PC-9 (cell line): ENCODE measurements at regions not wholly inside any gene's neighbourhood (a gene's known extent, or its start where the extent isn't known, plus 50 kb on each side); places are given as distances from the start of the nearest gene placed in this dataset.

Experiments used
- EZH2 ChIP-seq: fragments of 200-600 bp; sonication (generic); IDR thresholded peaks from 2 replicates; pipeline ENCODE4 v1.8.0; 2017; ENCODE audit warnings: antibody characterized with exemption, low read depth
- TF ChIP-seq, protein P1 (sequence below): fragments of 200-600 bp; sonication (generic); conservative IDR thresholded peaks from 2 replicates; pipeline ENCODE4 v1.6.1; 2017; ENCODE audit warnings: mixed run types, antibody characterized with exemption, mild to moderate bottlenecking, moderate library complexity

DNA sequence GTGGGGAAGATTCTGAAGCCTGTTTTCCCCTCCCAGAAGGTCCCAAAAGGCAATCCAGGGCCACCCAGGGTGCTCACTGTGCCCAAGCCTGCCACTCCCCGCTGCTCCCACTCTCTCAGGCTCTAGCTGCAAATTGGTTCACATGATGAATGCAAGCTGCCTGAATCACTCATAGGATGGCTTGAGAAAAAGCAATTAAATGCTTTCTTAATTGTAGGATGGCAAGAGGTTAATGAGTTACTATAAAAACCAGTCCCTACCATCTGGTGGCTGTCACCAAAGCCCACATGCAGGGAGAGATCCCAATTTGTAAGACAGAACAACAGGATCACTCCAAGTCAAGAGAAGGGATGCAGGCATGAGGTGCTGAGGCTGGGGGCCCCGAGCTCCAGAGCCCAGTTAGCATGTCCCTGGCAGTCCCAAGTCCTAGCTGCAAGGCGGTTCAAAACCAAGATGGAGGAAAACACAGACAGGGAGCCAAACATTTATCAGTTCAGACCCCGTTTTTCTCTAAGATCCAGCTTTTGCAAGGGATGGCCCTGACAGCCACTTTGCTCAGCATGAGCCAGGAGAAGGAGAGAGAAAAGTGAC, 207.1 kb downstream of the UACA start:
- TF ChIP-seq, protein P1, sequence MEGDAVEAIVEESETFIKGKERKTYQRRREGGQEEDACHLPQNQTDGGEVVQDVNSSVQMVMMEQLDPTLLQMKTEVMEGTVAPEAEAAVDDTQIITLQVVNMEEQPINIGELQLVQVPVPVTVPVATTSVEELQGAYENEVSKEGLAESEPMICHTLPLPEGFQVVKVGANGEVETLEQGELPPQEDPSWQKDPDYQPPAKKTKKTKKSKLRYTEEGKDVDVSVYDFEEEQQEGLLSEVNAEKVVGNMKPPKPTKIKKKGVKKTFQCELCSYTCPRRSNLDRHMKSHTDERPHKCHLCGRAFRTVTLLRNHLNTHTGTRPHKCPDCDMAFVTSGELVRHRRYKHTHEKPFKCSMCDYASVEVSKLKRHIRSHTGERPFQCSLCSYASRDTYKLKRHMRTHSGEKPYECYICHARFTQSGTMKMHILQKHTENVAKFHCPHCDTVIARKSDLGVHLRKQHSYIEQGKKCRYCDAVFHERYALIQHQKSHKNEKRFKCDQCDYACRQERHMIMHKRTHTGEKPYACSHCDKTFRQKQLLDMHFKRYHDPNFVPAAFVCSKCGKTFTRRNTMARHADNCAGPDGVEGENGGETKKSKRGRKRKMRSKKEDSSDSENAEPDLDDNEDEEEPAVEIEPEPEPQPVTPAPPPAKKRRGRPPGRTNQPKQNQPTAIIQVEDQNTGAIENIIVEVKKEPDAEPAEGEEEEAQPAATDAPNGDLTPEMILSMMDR = no peak
- TF ChIP-seq EZH2 = no peak
